ENCODE measurements at regions not wholly inside any gene's neighbourhood (a gene's known extent, or its start where the extent isn't known, plus 50 kb on each side); places are given as distances from the start of the nearest gene placed in this dataset.

DNA sequence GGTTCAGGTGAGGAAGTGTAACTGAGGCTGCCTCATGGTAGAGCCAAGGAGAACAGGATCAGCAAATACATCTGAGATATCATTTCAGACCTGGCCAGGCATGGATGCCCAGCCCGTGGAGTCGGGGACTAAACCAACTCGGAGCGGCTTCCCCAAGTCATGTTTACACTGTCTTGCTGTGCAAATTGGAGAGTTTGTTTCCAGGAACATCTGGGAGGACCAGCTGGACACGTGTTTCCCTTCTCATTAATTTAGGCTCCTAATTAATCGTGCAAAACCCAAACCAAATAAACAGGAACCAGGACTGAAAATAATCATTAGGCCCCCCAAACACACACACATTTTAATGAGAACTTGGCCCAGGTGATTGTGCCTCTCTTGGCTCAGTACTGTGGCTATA is 70.9 kb upstream of the SALL1 start:
- no peaks in the 10 kb centered on the region for H3K4me1 Mint-ChIP-seq (ENCODE audit: low read depth)
- H3K27me3 Mint-ChIP-seq (ENCODE audit: insufficient read depth), result peaks cover 2% of the 10 kb centered on the region
- peaks cover 5% of the 10 kb centered on the region; the same call in 1 of the 2 replicates for H3K9me3 Mint-ChIP-seq
- no peaks in the 10 kb centered on the region for H3K36me3 Mint-ChIP-seq (ENCODE audit: low read depth)
- no peak overlapping the region for H3K4me3 Mint-ChIP-seq
- TF ChIP-seq, protein P1, sequence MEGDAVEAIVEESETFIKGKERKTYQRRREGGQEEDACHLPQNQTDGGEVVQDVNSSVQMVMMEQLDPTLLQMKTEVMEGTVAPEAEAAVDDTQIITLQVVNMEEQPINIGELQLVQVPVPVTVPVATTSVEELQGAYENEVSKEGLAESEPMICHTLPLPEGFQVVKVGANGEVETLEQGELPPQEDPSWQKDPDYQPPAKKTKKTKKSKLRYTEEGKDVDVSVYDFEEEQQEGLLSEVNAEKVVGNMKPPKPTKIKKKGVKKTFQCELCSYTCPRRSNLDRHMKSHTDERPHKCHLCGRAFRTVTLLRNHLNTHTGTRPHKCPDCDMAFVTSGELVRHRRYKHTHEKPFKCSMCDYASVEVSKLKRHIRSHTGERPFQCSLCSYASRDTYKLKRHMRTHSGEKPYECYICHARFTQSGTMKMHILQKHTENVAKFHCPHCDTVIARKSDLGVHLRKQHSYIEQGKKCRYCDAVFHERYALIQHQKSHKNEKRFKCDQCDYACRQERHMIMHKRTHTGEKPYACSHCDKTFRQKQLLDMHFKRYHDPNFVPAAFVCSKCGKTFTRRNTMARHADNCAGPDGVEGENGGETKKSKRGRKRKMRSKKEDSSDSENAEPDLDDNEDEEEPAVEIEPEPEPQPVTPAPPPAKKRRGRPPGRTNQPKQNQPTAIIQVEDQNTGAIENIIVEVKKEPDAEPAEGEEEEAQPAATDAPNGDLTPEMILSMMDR (IDR thresholded peaks at IDR 0.05), result no peak
- DNase-seq, result no peak
- H3K27ac Mint-ChIP-seq, result no peak overlapping the region

DNA sequence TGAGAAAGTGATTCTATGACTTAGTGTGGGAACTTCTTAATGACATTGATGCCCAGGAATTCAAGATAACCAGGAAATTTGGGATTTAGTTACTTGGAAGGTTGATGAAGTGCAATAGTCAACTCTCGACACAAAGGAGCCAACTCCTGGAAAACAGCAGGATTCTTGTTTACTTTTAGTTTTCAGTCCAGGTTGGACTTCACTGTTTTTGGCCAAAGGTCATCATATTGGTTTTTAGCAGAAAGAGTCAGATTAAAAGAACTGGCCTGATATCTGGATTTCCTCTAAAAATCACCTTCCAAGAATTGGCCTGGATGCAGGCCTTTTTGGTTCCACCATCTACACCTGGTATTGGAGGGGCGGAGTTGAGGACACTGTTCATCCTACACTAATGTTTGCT is 60.1 kb upstream of the SALL1 start:
- no peak for DNase-seq
- Mint-ChIP-seq H3K27me3 (ENCODE audit: insufficient read depth) (no peaks in the 10 kb centered on the region; the same call in 1 of the 2 replicates), H3K4me1 (ENCODE audit: low read depth) (no peaks in the 10 kb centered on the region), H3K9me3 (no peaks in the 10 kb centered on the region), H3K36me3 (ENCODE audit: low read depth) (no peaks in the 10 kb centered on the region), H3K4me3 (no peak overlapping the region), H3K27ac (no peak overlapping the region)
- TF ChIP-seq, protein P1 (IDR thresholded peaks at IDR 0.05), result no peak

DNA sequence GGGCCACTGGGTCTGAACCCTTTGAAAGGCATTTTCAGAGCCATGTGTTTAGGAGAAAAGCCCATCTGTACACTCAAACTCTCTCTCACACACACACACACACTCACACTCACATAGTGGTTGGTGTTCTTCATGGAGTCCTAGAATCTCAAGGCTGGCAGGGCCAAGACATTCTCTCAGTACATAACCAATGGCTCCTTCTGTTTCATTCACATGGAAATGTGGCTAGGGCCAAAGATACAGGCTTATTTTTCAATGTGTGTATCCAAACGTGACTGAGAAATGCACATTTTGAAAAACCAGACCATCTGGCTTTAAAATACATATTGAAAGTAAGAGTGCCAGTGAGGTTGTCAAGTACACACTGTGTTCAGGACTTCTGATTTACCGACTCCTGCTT is 59.0 kb upstream of the SALL1 start:
- H3K9me3 Mint-ChIP-seq, result no peaks in the 10 kb centered on the region
- no peaks in the 10 kb centered on the region; the same call in 1 of the 2 replicates for H3K27me3 Mint-ChIP-seq (ENCODE audit: insufficient read depth)
- no peaks in the 10 kb centered on the region for H3K36me3 Mint-ChIP-seq (ENCODE audit: low read depth)
- H3K27ac Mint-ChIP-seq, result no peak overlapping the region
- no peak overlapping the region for H3K4me3 Mint-ChIP-seq
- DNase-seq, result no peak
- H3K4me1 Mint-ChIP-seq (ENCODE audit: low read depth), result no peaks in the 10 kb centered on the region
- TF ChIP-seq, protein P1 (IDR thresholded peaks at IDR 0.05), result no peak

DNA sequence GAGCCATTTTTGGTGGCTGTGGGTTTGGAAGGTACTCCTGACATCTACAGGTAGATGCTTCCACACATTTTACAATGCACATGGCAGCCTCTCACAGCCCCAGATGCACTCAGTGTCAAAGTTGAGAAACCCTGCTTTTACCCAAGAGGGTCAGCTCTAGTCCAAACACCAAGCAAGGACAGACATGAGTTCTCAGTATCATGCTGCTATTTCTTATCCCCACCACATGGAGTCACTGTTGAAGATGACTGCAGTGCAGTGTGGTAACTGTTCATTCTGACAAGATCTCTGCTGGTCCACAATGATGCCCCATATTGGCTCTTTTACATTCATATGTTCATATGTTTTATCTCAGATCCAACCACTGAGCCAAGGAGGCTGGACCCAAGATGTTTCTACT is 50.5 kb upstream of the SALL1 start:
- H3K4me1 Mint-ChIP-seq (ENCODE audit: low read depth), result no peaks in the 10 kb centered on the region
- no peak overlapping the region for H3K4me3 Mint-ChIP-seq
- TF ChIP-seq, protein P1 (IDR thresholded peaks at IDR 0.05), result no peak
- H3K36me3 Mint-ChIP-seq (ENCODE audit: low read depth), result 0 out of 2 replicates have a peak, but pooled peaks cover 5% of the 10 kb centered on the region
- peaks cover 13% of the 10 kb centered on the region for H3K9me3 Mint-ChIP-seq
- no peak for DNase-seq
- H3K27me3 Mint-ChIP-seq (ENCODE audit: insufficient read depth), result peaks cover 1% of the 10 kb centered on the region; the same call in 1 of the 2 replicates
- no peak overlapping the region for H3K27ac Mint-ChIP-seq

Measured in HFFc6 (cell line).